Testis (tissue), 2 donors: ENCODE measurements at regions not wholly inside any gene's neighbourhood (a gene's known extent, or its start where the extent isn't known, plus 50 kb on each side); places are given as distances from the start of the nearest gene placed in this dataset.

Source experiments
- POLR2A ChIP-seq: fragments of 450-650 bp; IDR thresholded peaks from one replicate; pipeline ENCODE4 v1.6.1; 2017; ENCODE audit warnings: antibody characterized with exemption, mild to moderate bottlenecking, moderate library complexity
- TF ChIP-seq, protein P1 (sequence below), 3 experiments: fragments of 450-650 bp in 2 of 3; fragments of 200-600 bp in 1 of 3; sonication (generic) in 1 of 3; IDR thresholded peaks; one replicate each; pipeline ENCODE4 v1.5.1; 2016 to 2019; ENCODE audit warnings: antibody characterized with exemption in 3 of 3, mild to moderate bottlenecking in 2 of 3, moderate library complexity in 1 of 3

GRCh38 chr4:72677886-72678285 lies 108.9 kb upstream of the ADAMTS3 start:
- TF ChIP-seq, protein P1, sequence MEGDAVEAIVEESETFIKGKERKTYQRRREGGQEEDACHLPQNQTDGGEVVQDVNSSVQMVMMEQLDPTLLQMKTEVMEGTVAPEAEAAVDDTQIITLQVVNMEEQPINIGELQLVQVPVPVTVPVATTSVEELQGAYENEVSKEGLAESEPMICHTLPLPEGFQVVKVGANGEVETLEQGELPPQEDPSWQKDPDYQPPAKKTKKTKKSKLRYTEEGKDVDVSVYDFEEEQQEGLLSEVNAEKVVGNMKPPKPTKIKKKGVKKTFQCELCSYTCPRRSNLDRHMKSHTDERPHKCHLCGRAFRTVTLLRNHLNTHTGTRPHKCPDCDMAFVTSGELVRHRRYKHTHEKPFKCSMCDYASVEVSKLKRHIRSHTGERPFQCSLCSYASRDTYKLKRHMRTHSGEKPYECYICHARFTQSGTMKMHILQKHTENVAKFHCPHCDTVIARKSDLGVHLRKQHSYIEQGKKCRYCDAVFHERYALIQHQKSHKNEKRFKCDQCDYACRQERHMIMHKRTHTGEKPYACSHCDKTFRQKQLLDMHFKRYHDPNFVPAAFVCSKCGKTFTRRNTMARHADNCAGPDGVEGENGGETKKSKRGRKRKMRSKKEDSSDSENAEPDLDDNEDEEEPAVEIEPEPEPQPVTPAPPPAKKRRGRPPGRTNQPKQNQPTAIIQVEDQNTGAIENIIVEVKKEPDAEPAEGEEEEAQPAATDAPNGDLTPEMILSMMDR (IDR thresholded peaks at IDR 0.05): no peak
- TF ChIP-seq POLR2A: no peak
